CD4-positive, CD25-positive, alpha-beta regulatory T cell (primary cell): ENCODE measurements at regions not wholly inside any gene's neighbourhood (a gene's known extent, or its start where the extent isn't known, plus 50 kb on each side); places are given as distances from the start of the nearest gene placed in this dataset.

Experiments
- ATAC-seq, 2 donors: fragments of 150-1000 bp; cut with Tn5 transposase; one replicate each; pipeline ENCODE4 v1.10.0; 2021; ENCODE audit warnings: low read depth in 2 of 2, moderate number of reproducible peaks in 2 of 2, moderate library complexity in 1 of 2
- DNase-seq, 3 donors: peaks; one replicate each; pipeline versions ENCODE4 v3.0.0 to v3.0.0-alpha.2; 2012 to 2022; ENCODE audit warnings: mixed read lengths in 1 of 3
- H3K27ac ChIP-seq: one replicate; pipeline ENCODE4 v1.7.0; 2013; ENCODE audit warnings: mild to moderate bottlenecking, low read length; ENCODE audit not compliant: insufficient read depth, poor library complexity, severe bottlenecking
- H3K27me3 ChIP-seq: one replicate; pipeline ENCODE4 v1.7.0; 2013; ENCODE audit warnings: low read length; ENCODE audit not compliant: control insufficient read depth, insufficient read depth
- H3K36me3 ChIP-seq: one replicate; pipeline ENCODE4 v1.7.0; 2013; ENCODE audit warnings: mild to moderate bottlenecking, low read length, moderate library complexity; ENCODE audit not compliant: control insufficient read depth, insufficient read depth
- H3K4me1 ChIP-seq: 2 replicates; pipeline ENCODE4 v1.7.0; 2013; ENCODE audit warnings: mild to moderate bottlenecking, low read length; ENCODE audit not compliant: insufficient read depth, control insufficient read depth, poor library complexity, severe bottlenecking
- H3K4me3 ChIP-seq: one replicate; pipeline ENCODE4 v1.7.0; 2013; ENCODE audit warnings: low read depth, mild to moderate bottlenecking, low read length, moderate library complexity
- H3K9me3 ChIP-seq, 2 experiments: 1 replicate in 1 of 2; 2 replicates in 1 of 2; pipeline ENCODE4 v1.7.0; 2013; ENCODE audit warnings: low read length in 2 of 2, mild to moderate bottlenecking in 1 of 2, moderate library complexity in 1 of 2; ENCODE audit not compliant: control insufficient read depth in 2 of 2
- H3K27ac Mint-ChIP-seq, 3 donors: one replicate each; pipeline ENCODE4 v1.8.0; 2020 to 2022; ENCODE audit warnings: mild to moderate bottlenecking in 3 of 3, mixed read lengths in 3 of 3, moderate library complexity in 2 of 3
- H3K27me3 Mint-ChIP-seq: one replicate; pipeline ENCODE4 v1.8.0; 2022; ENCODE audit warnings: mild to moderate bottlenecking, mixed read lengths
- H3K36me3 Mint-ChIP-seq: one replicate; pipeline ENCODE4 v1.8.0; 2020; ENCODE audit warnings: mixed read lengths
- H3K4me1 Mint-ChIP-seq, 4 donors: one replicate each; pipeline ENCODE4 v1.8.0; 2020 to 2022; ENCODE audit warnings: mixed read lengths in 4 of 4, mild to moderate bottlenecking in 1 of 4
- H3K4me3 Mint-ChIP-seq, 4 donors: one replicate each; pipeline ENCODE4 v1.8.0; 2020 to 2022; ENCODE audit warnings: mild to moderate bottlenecking in 4 of 4, mixed read lengths in 4 of 4, moderate library complexity in 3 of 4
- H3K9me3 Mint-ChIP-seq, 7 donors: one replicate each; pipeline ENCODE4 v1.8.0; 2020 to 2022; ENCODE audit warnings: mixed read lengths in 7 of 7, mild to moderate bottlenecking in 3 of 7, moderate library complexity in 2 of 7

DNA sequence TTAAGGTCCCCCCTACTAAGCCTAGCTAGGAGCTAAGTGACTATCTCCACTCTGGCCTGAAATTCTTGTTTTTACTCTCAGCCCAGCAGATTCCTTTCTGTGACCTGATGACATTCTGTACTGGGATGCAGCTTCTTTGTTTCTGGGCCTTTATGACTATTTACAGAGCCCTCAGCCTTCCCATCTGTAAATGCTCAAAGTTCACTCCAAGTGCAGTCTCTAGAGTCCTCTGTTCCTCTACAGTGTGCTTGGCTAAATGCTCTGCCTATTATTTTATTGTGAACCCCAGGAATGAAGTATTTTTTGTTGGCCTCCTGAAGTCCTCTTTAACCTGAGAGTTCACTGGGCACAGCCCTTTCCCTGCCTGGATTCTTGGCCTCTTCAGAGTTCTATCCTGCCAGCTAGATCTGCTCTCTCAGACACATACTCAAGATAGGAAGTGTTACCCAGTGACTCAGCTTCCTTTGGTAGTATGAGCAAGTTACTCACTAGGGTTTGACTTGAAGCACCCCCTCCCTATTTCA is 278.1 kb upstream of the P2RY1 start:
- Histone ChIP-seq H3K4me3 (no peak overlapping the region), H3K27me3 (no peaks in the 10 kb centered on the region), H3K4me1 (no peaks in the 10 kb centered on the region), H3K27ac (no peak overlapping the region), H3K36me3 (no peaks in the 10 kb centered on the region), H3K9me3 (no peaks in the 10 kb centered on the region)
- DNase-seq (peak in 1 of 3 donors; percentile 14), ATAC-seq (peak in 1 of 2 donors; percentile 34)
- H3K36me3 Mint-ChIP-seq = no peaks in the 10 kb centered on the region
- H3K4me1 Mint-ChIP-seq = no peaks in the 10 kb centered on the region
- H3K9me3 Mint-ChIP-seq = peaks cover 0 to 3% (median 0%) of the 10 kb centered on the region in 7 donors
- H3K27ac Mint-ChIP-seq = peak overlapping the region in 1 of 3 donors; percentile 14
- H3K27me3 Mint-ChIP-seq = peaks cover 7% of the 10 kb centered on the region
- no peak overlapping the region for H3K4me3 Mint-ChIP-seq

GRCh38 chr3:152557302-152557999 is 277.5 kb upstream of the P2RY1 start:
- Mint-ChIP-seq H3K4me1 (no peaks in the 10 kb centered on the region), H3K9me3 (peaks cover 0 to 3% (median 0%) of the 10 kb centered on the region in 7 donors), H3K27me3 (peaks cover 8% of the 10 kb centered on the region), H3K36me3 (no peaks in the 10 kb centered on the region), H3K27ac (no peak overlapping the region), H3K4me3 (no peak overlapping the region)
- no peaks in the 10 kb centered on the region for H3K4me1 ChIP-seq
- H3K36me3 ChIP-seq = no peaks in the 10 kb centered on the region
- ATAC-seq = no peak
- no peak for DNase-seq
- H3K4me3 ChIP-seq = no peak overlapping the region
- no peaks in the 10 kb centered on the region for H3K27me3 ChIP-seq
- H3K27ac ChIP-seq = no peak overlapping the region
- no peaks in the 10 kb centered on the region for H3K9me3 ChIP-seq

DNA sequence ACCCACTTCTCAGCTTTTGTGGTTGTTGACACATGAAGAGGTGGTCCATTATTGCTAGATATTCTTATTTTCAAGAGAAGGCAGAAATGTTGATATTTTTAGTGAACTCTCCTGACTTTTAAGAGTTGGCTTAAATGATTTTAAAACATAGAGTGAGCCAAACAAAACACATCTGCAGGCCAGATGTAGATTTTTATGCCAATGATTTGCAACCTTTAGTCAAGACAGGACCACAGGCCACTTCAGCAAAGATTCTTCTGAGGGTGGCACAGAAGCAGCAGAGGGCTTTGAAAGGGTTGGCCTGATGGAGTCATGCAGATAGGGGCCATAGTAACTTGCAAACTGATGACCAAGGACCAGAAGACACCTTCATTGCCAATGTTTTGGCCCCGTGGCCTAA is 276.5 kb upstream of the P2RY1 start:
- H3K9me3 Mint-ChIP-seq = peaks cover 0 to 3% (median 0%) of the 10 kb centered on the region in 7 donors
- no peaks in the 10 kb centered on the region for H3K4me1 Mint-ChIP-seq
- DNase-seq (no peak), ATAC-seq (no peak)
- H3K36me3 Mint-ChIP-seq = no peaks in the 10 kb centered on the region
- Histone ChIP-seq H3K9me3 (no peaks in the 10 kb centered on the region), H3K4me3 (no peak overlapping the region), H3K4me1 (no peaks in the 10 kb centered on the region), H3K27me3 (no peaks in the 10 kb centered on the region), H3K27ac (no peak overlapping the region), H3K36me3 (no peaks in the 10 kb centered on the region)
- no peak overlapping the region for H3K4me3 Mint-ChIP-seq
- H3K27me3 Mint-ChIP-seq = peaks cover 8% of the 10 kb centered on the region
- H3K27ac Mint-ChIP-seq = no peak overlapping the region

- ATAC-seq (no peak), DNase-seq (no peak)
- no peaks in the 10 kb centered on the region for H3K36me3 Mint-ChIP-seq
- peaks cover 8% of the 10 kb centered on the region for H3K27me3 Mint-ChIP-seq
- H3K9me3 Mint-ChIP-seq = no peaks in the 10 kb centered on the region
- Histone ChIP-seq H3K27ac (no peak overlapping the region), H3K36me3 (no peaks in the 10 kb centered on the region), H3K9me3 (no peaks in the 10 kb centered on the region), H3K27me3 (no peaks in the 10 kb centered on the region), H3K4me1 (no peaks in the 10 kb centered on the region), H3K4me3 (no peak overlapping the region)
- no peak overlapping the region for H3K27ac Mint-ChIP-seq
- no peaks in the 10 kb centered on the region for H3K4me1 Mint-ChIP-seq
- no peak overlapping the region for H3K4me3 Mint-ChIP-seq
These were observed 275.7 kb upstream of the P2RY1 start for GRCh38 chr3:152559246-152559645.

- Mint-ChIP-seq H3K4me1 (no peaks in the 10 kb centered on the region), H3K36me3 (no peaks in the 10 kb centered on the region), H3K4me3 (no peak overlapping the region), H3K27me3 (peaks cover 10% of the 10 kb centered on the region), H3K27ac (no peak overlapping the region), H3K9me3 (no peaks in the 10 kb centered on the region)
- no peak overlapping the region for H3K4me3 ChIP-seq
- H3K27ac ChIP-seq = no peak overlapping the region
- DNase-seq = no peak
- H3K4me1 ChIP-seq = no peaks in the 10 kb centered on the region
- H3K27me3 ChIP-seq = peaks cover 1% of the 10 kb centered on the region
- H3K36me3 ChIP-seq = no peaks in the 10 kb centered on the region
- no peaks in the 10 kb centered on the region for H3K9me3 ChIP-seq
- ATAC-seq = no peak
These were observed 270.5 kb upstream of the P2RY1 start for GRCh38 chr3:152564459-152564858.

DNA sequence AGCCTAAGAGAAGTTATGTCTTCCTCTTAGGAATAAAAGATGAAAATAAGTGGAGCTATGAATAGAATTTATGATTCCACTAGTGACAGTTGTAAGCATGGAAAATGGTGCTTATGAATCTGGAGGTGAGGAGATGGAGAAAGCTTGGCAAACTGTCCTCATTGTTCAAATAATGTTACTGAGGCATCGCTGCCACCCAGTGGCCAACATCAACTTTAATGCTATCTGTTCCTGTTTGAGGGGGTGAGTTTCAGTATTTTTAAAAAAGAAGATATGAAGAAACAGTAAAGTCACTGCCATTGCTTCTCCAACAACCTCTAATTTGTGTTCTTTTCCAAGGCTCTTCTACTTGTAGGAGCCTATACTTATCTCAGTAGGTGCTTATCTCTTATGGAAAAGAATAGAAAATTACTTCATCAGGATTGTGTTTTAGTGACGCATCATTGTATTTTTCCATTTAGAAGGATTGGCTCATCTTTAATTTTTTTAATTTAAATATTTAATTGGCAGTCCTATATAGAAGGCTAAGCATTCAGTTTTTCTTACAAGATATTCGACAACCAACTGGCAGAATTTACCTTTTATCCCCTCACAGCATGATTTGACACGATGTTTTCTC is 260.4 kb upstream of the P2RY1 start:
- ATAC-seq (no peak), DNase-seq (peak in 2 of 3 donors; percentile 17 to 41)
- Histone ChIP-seq H3K4me3 (no peak overlapping the region), H3K27ac (no peak overlapping the region), H3K9me3 (no peaks in the 10 kb centered on the region), H3K27me3 (peaks cover 14% of the 10 kb centered on the region), H3K36me3 (no peaks in the 10 kb centered on the region), H3K4me1 (no peaks in the 10 kb centered on the region)
- H3K9me3 Mint-ChIP-seq = peaks cover 0 to 1% (median 0%) of the 10 kb centered on the region in 7 donors
- peak overlapping the region in 1 of 3 donors; percentile 39 for H3K27ac Mint-ChIP-seq
- peaks cover 43% of the 10 kb centered on the region for H3K27me3 Mint-ChIP-seq
- no peaks in the 10 kb centered on the region for H3K36me3 Mint-ChIP-seq
- H3K4me1 Mint-ChIP-seq = no peaks in the 10 kb centered on the region
- no peak overlapping the region for H3K4me3 Mint-ChIP-seq

DNA sequence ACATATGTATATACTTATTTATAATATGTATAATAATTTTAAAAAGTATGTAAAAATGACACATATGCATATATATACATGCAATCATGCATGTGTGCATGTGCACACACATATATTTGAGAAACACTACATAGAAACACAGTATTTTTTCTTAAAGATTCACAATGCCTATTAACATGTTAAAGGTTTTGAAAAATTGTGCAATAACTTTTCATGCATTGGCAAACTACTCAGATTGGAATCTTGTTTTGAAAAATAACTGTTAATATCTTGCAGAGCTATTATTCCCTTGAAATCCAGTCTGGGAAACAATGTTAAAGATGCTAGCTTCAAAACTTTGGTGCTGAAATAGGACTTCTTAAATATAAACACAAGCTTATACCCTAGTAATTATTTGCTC is 256.2 kb upstream of the P2RY1 start:
- Mint-ChIP-seq H3K4me1 (no peaks in the 10 kb centered on the region), H3K9me3 (no peaks in the 10 kb centered on the region), H3K4me3 (no peak overlapping the region), H3K27ac (no peak overlapping the region), H3K27me3 (peaks cover 52% of the 10 kb centered on the region), H3K36me3 (no peaks in the 10 kb centered on the region)
- Histone ChIP-seq H3K9me3 (no peaks in the 10 kb centered on the region), H3K4me3 (no peak overlapping the region), H3K27ac (no peak overlapping the region), H3K27me3 (peaks cover 17% of the 10 kb centered on the region), H3K36me3 (no peaks in the 10 kb centered on the region), H3K4me1 (no peaks in the 10 kb centered on the region)
- DNase-seq (no peak), ATAC-seq (no peak)

- H3K36me3 ChIP-seq = no peaks in the 10 kb centered on the region
- no peak overlapping the region for H3K27ac ChIP-seq
- ATAC-seq (no peak), DNase-seq (no peak)
- Mint-ChIP-seq H3K9me3 (no peaks in the 10 kb centered on the region), H3K27ac (no peak overlapping the region), H3K36me3 (no peaks in the 10 kb centered on the region), H3K27me3 (peaks cover 43% of the 10 kb centered on the region), H3K4me1 (no peaks in the 10 kb centered on the region), H3K4me3 (no peak overlapping the region)
- H3K4me3 ChIP-seq = no peak overlapping the region
- H3K9me3 ChIP-seq = no peaks in the 10 kb centered on the region
- no peaks in the 10 kb centered on the region for H3K4me1 ChIP-seq
- peaks cover 13% of the 10 kb centered on the region for H3K27me3 ChIP-seq
These were observed 253.0 kb upstream of the P2RY1 start for GRCh38 chr3:152581951-152582350.
